Trophoblast cell (in vitro differentiated cells and primary cell): ENCODE measurements at regions not wholly inside any gene's neighbourhood (a gene's known extent, or its start where the extent isn't known, plus 50 kb on each side); places are given as distances from the start of the nearest gene placed in this dataset.

Experiments used
- DNase-seq, 2 donors: peaks; one replicate each; pipeline ENCODE4 v3.0.0-alpha.2; 2016
- H2AFZ ChIP-seq: 2 replicates; pipeline ENCODE4 v1.6.1; 2013; ENCODE audit warnings: low read length, moderate library complexity, mild to moderate bottlenecking; ENCODE audit not compliant: insufficient read depth, poor library complexity
- H2AK5ac ChIP-seq: 2 replicates; pipeline ENCODE4 v1.6.1; 2013; ENCODE audit warnings: mild to moderate bottlenecking, low read length
- H2BK120ac ChIP-seq: 2 replicates; pipeline ENCODE4 v1.6.1; 2013; ENCODE audit warnings: low read length, mild to moderate bottlenecking, moderate library complexity; ENCODE audit not compliant: insufficient read depth, poor library complexity
- H2BK12ac ChIP-seq: 2 replicates; pipeline ENCODE4 v1.6.1; 2013; ENCODE audit warnings: mild to moderate bottlenecking, low read length, moderate library complexity
- H2BK5ac ChIP-seq: 2 replicates; pipeline ENCODE4 v1.6.1; 2013; ENCODE audit warnings: low read length, low read depth, moderate library complexity, mild to moderate bottlenecking; ENCODE audit not compliant: poor library complexity
- H3K14ac ChIP-seq: 2 replicates; pipeline ENCODE4 v1.6.1; 2013; ENCODE audit warnings: mild to moderate bottlenecking, low read length
- H3K18ac ChIP-seq: 2 replicates; pipeline ENCODE4 v1.6.1; 2013; ENCODE audit warnings: mild to moderate bottlenecking, low read length
- H3K23ac ChIP-seq: 2 replicates; pipeline ENCODE4 v1.6.1; 2013; ENCODE audit warnings: low read length
- H3K27ac ChIP-seq: 2 replicates; pipeline ENCODE4 v1.5.1; 2013; ENCODE audit warnings: low read depth, mild to moderate bottlenecking, inconsistent platforms, low read length, moderate library complexity
- H3K27me3 ChIP-seq: 2 replicates; pipeline ENCODE4 v1.6.1; 2013; ENCODE audit warnings: inconsistent platforms, mild to moderate bottlenecking, low read length, moderate library complexity; ENCODE audit not compliant: insufficient read depth
- H3K36me3 ChIP-seq, 2 experiments: 1 replicate in 1 of 2; 2 replicates in 1 of 2; pipeline ENCODE4 v1.6.1; 2013; ENCODE audit warnings: low read length in 2 of 2, mild to moderate bottlenecking in 2 of 2, moderate library complexity in 1 of 2; ENCODE audit not compliant: insufficient read depth in 2 of 2, control insufficient read depth in 1 of 2
- H3K4ac ChIP-seq: 2 replicates; pipeline ENCODE4 v1.6.1; 2013; ENCODE audit warnings: low read depth, mild to moderate bottlenecking, low read length, moderate library complexity
- H3K4me1 ChIP-seq, 2 experiments: 1 replicate in 1 of 2; 2 replicates in 1 of 2; pipeline ENCODE4 v1.6.1; 2013; ENCODE audit warnings: low read length in 2 of 2, mild to moderate bottlenecking in 2 of 2, moderate library complexity in 1 of 2; ENCODE audit not compliant: insufficient read depth in 2 of 2, control insufficient read depth in 1 of 2
- H3K4me2 ChIP-seq: 2 replicates; pipeline ENCODE4 v1.6.1; 2013; ENCODE audit warnings: inconsistent platforms, mild to moderate bottlenecking, low read length, moderate library complexity
- H3K4me3 ChIP-seq: 2 replicates; pipeline ENCODE4 v1.5.1; 2013; ENCODE audit warnings: mild to moderate bottlenecking, low read depth, low read length, inconsistent platforms
- H3K79me1 ChIP-seq: one replicate; pipeline ENCODE4 v1.6.1; 2013; ENCODE audit warnings: low read length
- H3K79me2 ChIP-seq: 2 replicates; pipeline ENCODE4 v1.6.1; 2013; ENCODE audit warnings: low read length, mild to moderate bottlenecking; ENCODE audit not compliant: control insufficient read depth, insufficient read depth, poor library complexity
- H3K9ac ChIP-seq: 2 replicates; pipeline ENCODE4 v1.6.1; 2013; ENCODE audit warnings: mild to moderate bottlenecking, low read length
- H3K9me3 ChIP-seq: 2 replicates; pipeline ENCODE4 v1.6.1; 2013; ENCODE audit warnings: low read depth, mild to moderate bottlenecking, control low read depth, inconsistent platforms, low read length; ENCODE audit not compliant: insufficient read depth
- H4K12ac ChIP-seq: 2 replicates; pipeline ENCODE4 v1.6.1; 2013; ENCODE audit warnings: low read depth, mild to moderate bottlenecking, low read length, moderate library complexity
- H4K8ac ChIP-seq: 2 replicates; pipeline ENCODE4 v1.6.1; 2013; ENCODE audit warnings: low read depth, mild to moderate bottlenecking, low read length, moderate library complexity
- H4K91ac ChIP-seq: one replicate; pipeline ENCODE4 v1.6.1; 2013; ENCODE audit warnings: low read depth, mild to moderate bottlenecking, low read length, moderate library complexity
- WGBS: extraction: QIAGEN DNeasy Blood & Tissue Kit; methylation state at CpG from one replicate; pipeline ENCODE4 v1.1.7; 2013; ENCODE audit warnings: missing lambda C conversion rate; ENCODE audit not compliant: insufficient read length, insufficient coverage; ENCODE audit errors: extremely low coverage; 5-methylcytosine and 5-hydroxymethylcytosine counted together

GRCh38 chr2:118530976-118531375, 316.5 kb downstream of the EN1 start:
- no peak for DNase-seq
- Histone ChIP-seq H3K36me3 (no peaks in the 10 kb centered on the region), H3K4me2 (no peak overlapping the region), H3K79me1 (no peaks in the 10 kb centered on the region), H2BK12ac (no peak overlapping the region), H3K9ac (no peak overlapping the region), H3K18ac (no peak overlapping the region), H3K4me1 (no peaks in the 10 kb centered on the region), H3K9me3 (no peaks in the 10 kb centered on the region), H2AFZ (no peak overlapping the region), H3K14ac (no peak overlapping the region), H3K79me2 (no peaks in the 10 kb centered on the region), H3K27ac (no peak overlapping the region), H3K4ac (no peak overlapping the region), H2AK5ac (no peak overlapping the region), H4K8ac (no peak overlapping the region), H2BK120ac (no peak overlapping the region), H3K23ac (no peak overlapping the region), H4K12ac (no peak overlapping the region), H3K4me3 (no peak overlapping the region), H4K91ac (no peak overlapping the region), H2BK5ac (no peak overlapping the region), H3K27me3 (no peaks in the 10 kb centered on the region)
- WGBS: no CpG with 5 or more reads among the region's 6 CpGs

DNA sequence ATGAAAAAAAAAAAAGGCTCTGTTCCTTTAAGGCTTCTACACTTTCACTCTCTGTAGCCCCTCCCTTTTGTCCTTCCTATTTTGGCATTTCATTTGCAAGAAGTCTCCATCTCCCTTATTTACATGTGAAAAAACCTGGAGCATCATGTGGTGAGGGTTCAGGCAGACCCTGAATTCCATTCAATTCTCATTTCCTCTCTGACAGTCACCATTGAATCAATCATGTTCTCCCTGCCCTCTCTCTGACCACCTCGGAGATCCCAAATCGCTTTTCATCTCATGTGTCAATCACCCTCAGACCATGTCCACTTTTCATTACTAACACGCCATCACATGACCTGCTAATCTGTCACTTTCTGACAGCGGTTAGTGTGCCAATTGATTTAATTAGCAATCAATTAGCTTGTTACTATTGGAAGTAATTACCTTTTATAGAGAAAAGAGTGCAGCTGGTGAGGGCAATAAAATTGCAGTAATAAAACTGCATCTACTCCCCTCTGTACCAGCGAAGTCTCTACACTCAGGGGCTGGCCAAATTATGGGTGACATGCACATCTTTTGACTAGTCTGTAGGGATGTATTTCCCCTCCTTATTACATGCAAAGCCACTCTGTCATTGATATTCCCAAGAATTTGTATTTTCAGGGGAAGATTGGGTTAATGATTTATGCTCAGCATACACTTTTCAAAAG, 317.4 kb downstream of the EN1 start:
- H3K36me3 ChIP-seq: no peaks in the 10 kb centered on the region
- no peak overlapping the region for H2AK5ac ChIP-seq
- no peak for DNase-seq
- no peaks in the 10 kb centered on the region for H3K79me2 ChIP-seq
- H3K27me3 ChIP-seq: no peaks in the 10 kb centered on the region
- no peak overlapping the region for H4K12ac ChIP-seq
- H3K4me1 ChIP-seq: no peaks in the 10 kb centered on the region
- no peak overlapping the region for H4K91ac ChIP-seq
- no peak overlapping the region for H2AFZ ChIP-seq
- H2BK12ac ChIP-seq: no peak overlapping the region
- no peak overlapping the region for H3K9ac ChIP-seq
- no peak overlapping the region for H3K4me2 ChIP-seq
- H3K18ac ChIP-seq: no peak overlapping the region
- no CpG with 5 or more reads among the region's 5 CpGs for WGBS
- H2BK120ac ChIP-seq: no peak overlapping the region
- no peak overlapping the region for H2BK5ac ChIP-seq
- H3K9me3 ChIP-seq: no peaks in the 10 kb centered on the region
- no peak overlapping the region for H3K4me3 ChIP-seq
- H3K79me1 ChIP-seq: no peaks in the 10 kb centered on the region
- H3K23ac ChIP-seq: no peak overlapping the region
- no peak overlapping the region for H3K14ac ChIP-seq
- no peak overlapping the region for H3K27ac ChIP-seq
- no peak overlapping the region for H4K8ac ChIP-seq
- no peak overlapping the region for H3K4ac ChIP-seq

DNA sequence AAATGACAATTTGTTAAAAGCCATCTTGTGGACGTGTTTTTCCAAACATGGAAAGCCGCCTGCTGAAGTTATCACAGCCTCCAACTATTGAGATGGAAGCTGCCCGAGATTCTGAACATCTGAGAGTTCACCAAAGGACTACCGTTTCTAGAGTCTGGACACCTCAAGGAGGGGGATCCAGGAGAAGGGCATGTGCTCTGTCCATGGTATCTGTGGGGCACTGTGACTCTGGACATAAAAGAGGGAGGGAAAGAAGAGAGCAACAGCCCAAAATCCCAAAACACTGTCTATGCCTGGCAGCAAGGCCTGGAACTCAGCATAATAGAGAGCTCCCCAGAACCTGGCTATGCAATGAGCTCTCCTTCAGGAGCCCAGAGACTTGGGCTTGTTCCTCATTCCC, 319.9 kb downstream of the EN1 start:
- WGBS: no CpG with 5 or more reads among the region's 4 CpGs
- H3K18ac ChIP-seq: no peak overlapping the region

GRCh38 chr2:118525346-118525745, 322.1 kb downstream of the EN1 start:
- H3K27ac ChIP-seq: no peak overlapping the region
- H3K79me2 ChIP-seq: no peaks in the 10 kb centered on the region
- H2BK5ac ChIP-seq: no peak overlapping the region
- no peak overlapping the region for H3K4me3 ChIP-seq
- no peak for DNase-seq
- no peak overlapping the region for H2BK120ac ChIP-seq
- no peak overlapping the region for H2AK5ac ChIP-seq
- no peak overlapping the region for H3K4me2 ChIP-seq
- H3K23ac ChIP-seq: no peak overlapping the region
- H3K79me1 ChIP-seq: no peaks in the 10 kb centered on the region
- no peak overlapping the region for H3K18ac ChIP-seq
- H4K91ac ChIP-seq: no peak overlapping the region
- no peak overlapping the region for H4K12ac ChIP-seq
- no peaks in the 10 kb centered on the region for H3K36me3 ChIP-seq
- no peaks in the 10 kb centered on the region for H3K4me1 ChIP-seq
- no peak overlapping the region for H4K8ac ChIP-seq
- no peak overlapping the region for H3K4ac ChIP-seq
- H3K9me3 ChIP-seq: peaks cover 2% of the 10 kb centered on the region
- no peak overlapping the region for H3K14ac ChIP-seq
- no peaks in the 10 kb centered on the region for H3K27me3 ChIP-seq
- H2BK12ac ChIP-seq: no peak overlapping the region
- no peak overlapping the region for H2AFZ ChIP-seq
- H3K9ac ChIP-seq: no peak overlapping the region

More for the DNA sequence above, 319.9 kb downstream of the EN1 start:
- Histone ChIP-seq H3K79me1 (no peaks in the 10 kb centered on the region), H3K79me2 (no peaks in the 10 kb centered on the region), H2BK120ac (no peak overlapping the region), H2BK12ac (no peak overlapping the region), H3K4ac (no peak overlapping the region), H3K27ac (no peak overlapping the region), H2AK5ac (no peak overlapping the region), H4K12ac (no peak overlapping the region), H3K4me3 (no peak overlapping the region), H3K4me1 (no peaks in the 10 kb centered on the region), H3K14ac (no peak overlapping the region), H3K9me3 (no peaks in the 10 kb centered on the region), H2BK5ac (no peak overlapping the region), H3K9ac (no peak overlapping the region), H4K91ac (no peak overlapping the region), H3K36me3 (no peaks in the 10 kb centered on the region), H3K27me3 (no peaks in the 10 kb centered on the region), H2AFZ (no peak overlapping the region), H4K8ac (no peak overlapping the region), H3K23ac (no peak overlapping the region), H3K4me2 (no peak overlapping the region)
- DNase-seq: no peak
